ENCODE measurements at regions not wholly inside any gene's neighbourhood (a gene's known extent, or its start where the extent isn't known, plus 50 kb on each side); places are given as distances from the start of the nearest gene placed in this dataset.

- peak; percentile 30; the same call in 1 of the 2 replicates for TF ChIP-seq ZC3H4 (CRISPR knock-in tag; IDR thresholded peaks at IDR 0.05; ENCODE audit: borderline replicate concordance)
- no peak for TF ChIP-seq ZNF239 (CRISPR knock-in tag; IDR thresholded peaks at IDR 0.05)
- intact Hi-C loops (cut with micrococcal nuclease) (no loop called here), in situ Hi-C loops (cut with MboI) (no loop called here)
- Histone ChIP-seq H3K27ac (ENCODE audit: extremely low read depth, low read depth, low read length) (no peak overlapping the region), H2AFZ (ENCODE audit: low read depth, low read length) (no peak overlapping the region), H3K4me3 (no peak overlapping the region), H3K9me3 (replicated peaks; ENCODE audit: control insufficient read depth, insufficient read depth, low read depth, low read length) (no peaks in the 10 kb centered on the region), H3K9ac (ENCODE audit: insufficient read depth in 1 of 2, low read depth in 2 of 2, low read length in 2 of 2) (no peak overlapping the region), H3K4me1 (replicated peaks in 1 of 2; ENCODE audit: control insufficient read depth in 2 of 2, insufficient read depth in 2 of 2, low read length in 2 of 2) (peaks cover 0 to 17% of the 10 kb centered on the region in 2 experiments), H4K20me1 (replicated peaks; ENCODE audit: control insufficient read depth, insufficient read depth, low read length) (no peaks in the 10 kb centered on the region), H3K9me1 (ENCODE audit: control insufficient read depth, insufficient read depth, low read length) (no peaks in the 10 kb centered on the region), H3K79me2 (ENCODE audit: control insufficient read depth, insufficient read depth, low read length) (no peaks in the 10 kb centered on the region), H3K36me3 (ENCODE audit: control insufficient read depth, insufficient read depth, low read length) (no peaks in the 10 kb centered on the region), H3K27me3 (ENCODE audit: control insufficient read depth in 2 of 2, insufficient read depth in 2 of 2, low read length in 2 of 2) (peaks cover 2 to 16% of the 10 kb centered on the region in 2 experiments; a peak in 3 of 5 replicates), H3K4me2 (ENCODE audit: insufficient read depth, low read length) (no peak overlapping the region)
- FAIRE-seq (no peak), DNase-seq (ENCODE audit: extremely low read depth in 1 of 4, low spot score in 3 of 4) (no peak), ATAC-seq (no peak)
- POLR2A ChIA-PET, result interaction anchor here (0.6 kb wide), 1 partner anchor 105 kb away, joined by 3 read pairs; no protein-coding TSS in a partner anchor
- CTCF ChIA-PET (ENCODE audit: low intra/inter-chr PET ratio), result no interaction called here
- no TSS peak for BruUV-seq (replicated peaks)
- 16% methylated on average over 9 of the region's 9 CpGs for WGBS (ENCODE audit: insufficient coverage, low coverage, missing lambda C conversion rate)
These were observed 159.3 kb upstream of the ECI2 start for GRCh38 chr6:4294636-4295035.

GRCh38 chr6:4291453-4292403 is 156.4 kb upstream of the ECI2 start:
- H2AFZ ChIP-seq (ENCODE audit: low read depth, low read length), result peak overlapping the region; percentile 35; the same call in 1 of the 2 replicates
- no peaks in the 10 kb centered on the region for H3K79me2 ChIP-seq (ENCODE audit: control insufficient read depth, insufficient read depth, low read length)
- no peak overlapping the region for H3K9ac ChIP-seq (ENCODE audit: insufficient read depth in 1 of 2, low read depth in 2 of 2, low read length in 2 of 2)
- no peak overlapping the region for H3K27ac ChIP-seq (ENCODE audit: extremely low read depth, low read depth, low read length)
- FAIRE-seq (peak; percentile 63), ATAC-seq (peak; percentile 67), DNase-seq (ENCODE audit: extremely low read depth in 1 of 4, low spot score in 3 of 4) (peak in 3 of 4 experiments; percentile 24 to 64 (median 47))
- intact Hi-C loops (cut with micrococcal nuclease), result no loop called here
- BruUV-seq (replicated peaks), result no TSS peak
- ChIA-PET CTCF (ENCODE audit: low intra/inter-chr PET ratio) (interaction anchor here (0.6 kb wide), 1 partner anchor 1877 kb away, joined by 4 read pairs; no protein-coding TSS in a partner anchor), POLR2A (interaction anchor here (0.6 kb wide), 2 partner anchors 164 to 1817 kb away, joined by 3 to 4 read pairs; no protein-coding TSS in a partner anchor)
- WGBS (ENCODE audit: insufficient coverage, low coverage, missing lambda C conversion rate), result 3% methylated on average over 11 of the region's 11 CpGs
- H3K4me3 ChIP-seq, result no peak overlapping the region
- no peaks in the 10 kb centered on the region for H3K9me1 ChIP-seq (ENCODE audit: control insufficient read depth, insufficient read depth, low read length)
- H3K4me1 ChIP-seq (replicated peaks in 1 of 2; ENCODE audit: control insufficient read depth in 2 of 2, insufficient read depth in 2 of 2, low read length in 2 of 2), result peaks cover 0 to 17% of the 10 kb centered on the region in 2 experiments
- H3K9me3 ChIP-seq (replicated peaks; ENCODE audit: control insufficient read depth, insufficient read depth, low read depth, low read length), result no peaks in the 10 kb centered on the region
- H3K36me3 ChIP-seq (ENCODE audit: control insufficient read depth, insufficient read depth, low read length), result no peaks in the 10 kb centered on the region
- in situ Hi-C loops (cut with MboI), result no loop called here
- H4K20me1 ChIP-seq (replicated peaks; ENCODE audit: control insufficient read depth, insufficient read depth, low read length), result no peaks in the 10 kb centered on the region
- peaks cover 0 to 37% of the 10 kb centered on the region in 2 experiments; a peak in 3 of 5 replicates for H3K27me3 ChIP-seq (ENCODE audit: control insufficient read depth in 2 of 2, insufficient read depth in 2 of 2, low read length in 2 of 2)
- H3K4me2 ChIP-seq (ENCODE audit: insufficient read depth, low read length), result peak overlapping the region; percentile 57
- no peak for TF ChIP-seq ZC3H11A (IDR thresholded peaks at IDR 0.05; ENCODE audit: low read depth, low read length)
- 0 out of 2 replicates have a peak, but pooled peaks have one; percentile 54 for TF ChIP-seq AFF4 (CRISPR knock-in tag; IDR thresholded peaks at IDR 0.05)
- TF ChIP-seq KDM5B (IDR thresholded peaks at IDR 0.05; ENCODE audit: insufficient replicate concordance, low read depth, low read length), result no peak
- no peak for TF ChIP-seq ZNF24 (IDR thresholded peaks at IDR 0.05)

Measured in K562 (cell line).